ENCODE measurements at regions not wholly inside any gene's neighbourhood (a gene's known extent, or its start where the extent isn't known, plus 50 kb on each side); places are given as distances from the start of the nearest gene placed in this dataset.
"Not testable (repeated sequence)": the region's sequence is repeated elsewhere in the genome, so short reads cannot be mapped to it uniquely, and the experiment has no call there.

- no peak for DNase-seq (ENCODE audit: low read depth in 3 of 3)
These were observed 71.0 kb downstream of the COQ2 start for GRCh38 chr4:83213640-83214039.

GRCh38 chr4:83212041-83212851 is 72.4 kb downstream of the COQ2 start:
- peak in 2 of 3 experiments; percentile 31 to 56 for DNase-seq (ENCODE audit: low read depth in 3 of 3)

GRCh38 chr4:83209419-83209818 is 75.2 kb downstream of the COQ2 start:
- no peak for DNase-seq (ENCODE audit: low read depth in 3 of 3)

- no peak for DNase-seq (ENCODE audit: low read depth in 3 of 3)
These were observed 75.9 kb downstream of the COQ2 start for GRCh38 chr4:83208371-83209365.

GRCh38 chr4:83207497-83208101 is 77.0 kb downstream of the COQ2 start:
- DNase-seq (ENCODE audit: low read depth in 3 of 3): no peak

DNA sequence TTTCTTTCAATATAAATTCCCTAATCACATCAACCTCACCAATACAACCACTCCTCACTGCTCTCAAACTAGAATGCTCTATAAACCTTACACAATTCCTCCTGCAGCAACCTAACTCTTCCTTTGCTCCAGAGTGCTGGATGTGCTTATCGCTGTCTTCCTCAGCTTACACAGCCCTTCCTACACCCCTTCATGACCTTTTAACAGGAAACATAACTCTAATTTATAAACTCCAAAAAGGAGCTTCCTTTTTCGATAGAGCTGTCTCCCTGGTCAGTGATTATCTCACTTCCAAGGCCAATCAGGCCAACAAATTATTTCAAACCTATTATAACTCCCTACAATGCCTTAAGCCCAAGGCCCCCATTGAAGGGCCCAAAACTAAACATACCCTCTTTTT is 78.8 kb downstream of the COQ2 start:
- DNase-seq (ENCODE audit: low read depth in 3 of 3): no peak

GRCh38 chr4:83204731-83205130 is 79.9 kb downstream of the COQ2 start:
- DNase-seq (ENCODE audit: low read depth in 3 of 3): no peak

GRCh38 chr4:83201761-83202160 is 82.8 kb downstream of the COQ2 start:
- DNase-seq (ENCODE audit: low read depth in 3 of 3): no peak

DNA sequence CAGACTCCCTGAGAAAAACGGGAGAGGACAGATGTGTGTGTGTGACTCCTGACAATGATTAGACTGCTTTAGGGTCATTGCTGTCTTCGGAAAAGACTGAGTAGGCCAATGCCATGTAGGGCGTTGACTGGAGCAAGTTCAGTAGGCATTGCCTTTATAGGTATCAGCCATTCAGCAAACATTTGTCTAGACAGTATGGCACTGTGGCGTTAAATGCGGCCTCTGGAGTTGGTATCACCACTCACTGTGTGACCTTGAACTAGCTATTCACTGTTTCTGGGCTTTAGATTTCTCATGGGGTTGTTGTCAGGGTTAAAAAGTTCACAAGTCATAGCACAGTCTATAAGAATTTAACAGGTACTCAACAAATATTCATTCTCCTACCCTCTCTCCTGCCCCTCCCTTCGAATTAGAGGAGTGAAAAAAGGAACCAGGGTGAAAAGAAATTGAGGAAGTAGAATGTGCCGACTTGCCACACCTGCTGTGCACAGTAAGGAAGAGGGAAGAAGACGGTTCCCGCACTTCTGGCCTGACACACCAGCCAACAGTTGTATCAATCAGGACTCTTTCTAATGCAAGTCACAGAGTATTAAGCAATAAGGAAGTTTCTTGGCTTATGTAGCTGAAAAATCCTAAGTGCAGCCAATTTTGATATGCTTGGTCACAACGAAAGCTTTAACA is 83.2 kb upstream of the PLAC8 start:
- no peak for DNase-seq (ENCODE audit: low read depth in 3 of 3)

GRCh38 chr4:83196921-83197320 is 82.4 kb upstream of the PLAC8 start:
- DNase-seq (ENCODE audit: low read depth in 3 of 3): no peak

GRCh38 chr4:83195269-83195668 is 80.7 kb upstream of the PLAC8 start:
- no peak for DNase-seq (ENCODE audit: low read depth in 3 of 3)

- not testable (repeated sequence) for DNase-seq (ENCODE audit: low read depth in 3 of 3)
These were observed 80.1 kb upstream of the PLAC8 start for GRCh38 chr4:83194588-83194987.

GRCh38 chr4:83192634-83193033 is 78.1 kb upstream of the PLAC8 start:
- DNase-seq (ENCODE audit: low read depth in 3 of 3): no peak

GRCh38 chr4:83191026-83191425 is 76.5 kb upstream of the PLAC8 start:
- DNase-seq (ENCODE audit: low read depth in 3 of 3): no peak

GRCh38 chr4:83189631-83190136 is 75.2 kb upstream of the PLAC8 start:
- DNase-seq (ENCODE audit: low read depth in 3 of 3): no peak

DNA sequence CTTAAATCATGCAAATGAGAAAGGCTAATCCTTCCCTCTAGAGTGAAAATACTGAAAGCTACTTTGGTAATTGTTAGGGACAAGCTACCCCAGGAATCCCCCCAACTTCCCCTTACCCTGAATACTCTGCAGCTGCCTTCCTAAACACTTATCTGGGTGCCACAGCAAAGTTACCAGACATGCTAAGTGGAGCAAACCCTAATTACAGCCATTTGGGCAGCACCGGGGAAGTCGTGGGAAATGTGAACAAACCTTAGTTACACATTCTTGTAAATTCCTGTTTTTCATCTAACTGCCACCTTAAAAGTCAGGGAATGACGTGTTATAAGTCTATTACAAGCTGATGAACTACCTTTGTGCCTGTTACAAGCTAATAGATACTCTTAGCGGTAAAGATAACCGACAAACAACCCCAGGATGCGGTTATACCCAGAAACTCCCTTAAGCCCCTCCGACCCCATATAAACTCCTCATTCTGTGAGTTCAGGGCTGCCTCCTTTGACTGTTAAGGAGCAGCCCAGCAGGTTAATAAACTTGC is 66.0 kb upstream of the PLAC8 start:
- DNase-seq (ENCODE audit: low read depth in 3 of 3): no peak

GRCh38 chr4:83179205-83179604 is 64.7 kb upstream of the PLAC8 start:
- no peak for DNase-seq (ENCODE audit: low read depth in 3 of 3)

GRCh38 chr4:83178029-83178428 is 63.5 kb upstream of the PLAC8 start:
- no peak for DNase-seq (ENCODE audit: low read depth in 3 of 3)

- no peak for DNase-seq (ENCODE audit: low read depth in 3 of 3)
These were observed 62.7 kb upstream of the PLAC8 start for GRCh38 chr4:83177182-83177581.

DNA sequence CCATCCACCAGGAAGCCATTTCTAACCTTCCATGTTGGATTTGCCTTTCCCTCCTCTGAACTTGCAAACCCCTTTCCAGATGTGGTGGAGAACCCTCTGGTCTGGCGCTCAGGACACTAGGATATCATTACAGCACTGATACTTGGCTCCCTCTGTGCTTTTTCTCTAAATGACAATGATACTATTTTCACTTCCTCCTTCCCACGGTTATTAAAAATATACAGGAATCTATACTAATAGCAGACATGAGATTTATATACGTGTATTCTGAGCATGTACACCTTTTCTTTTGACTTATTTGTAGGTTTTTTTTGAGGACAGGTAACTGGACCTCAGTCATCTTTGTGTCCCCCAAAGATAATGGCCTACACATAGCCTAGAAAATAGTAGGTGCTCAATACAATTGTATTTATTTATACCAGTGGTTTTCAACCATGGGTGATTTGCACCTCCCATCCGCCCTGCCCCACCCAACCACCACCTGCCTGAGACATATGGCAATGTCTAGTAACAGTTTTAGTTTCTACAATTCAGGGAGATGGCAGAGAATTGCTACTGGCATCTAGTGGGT is 60.4 kb upstream of the PLAC8 start:
- DNase-seq (ENCODE audit: low read depth in 3 of 3): no peak

DNA sequence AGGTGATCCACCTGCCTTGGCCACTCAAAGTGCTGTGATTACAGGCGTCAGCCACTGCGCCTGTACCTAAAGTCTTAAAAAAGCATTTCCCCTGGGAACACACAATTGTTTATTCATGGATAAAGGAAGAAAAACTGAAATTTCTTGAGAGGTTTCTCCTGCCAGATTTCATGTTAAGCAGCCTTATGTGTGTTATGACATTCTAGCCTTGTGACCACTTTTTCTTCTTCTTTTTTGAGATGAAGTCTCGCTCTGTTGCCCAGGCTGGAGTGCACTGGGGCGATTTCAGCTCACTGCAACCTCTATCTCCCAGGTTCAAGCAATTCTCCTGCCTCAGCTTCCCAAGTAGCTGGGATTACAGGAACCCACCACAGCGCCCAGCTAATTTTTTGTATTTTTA is 57.8 kb upstream of the PLAC8 start:
- DNase-seq (ENCODE audit: low read depth in 3 of 3): no peak
